GM19035 (cell line): ENCODE measurements at regions not wholly inside any gene's neighbourhood (a gene's known extent, or its start where the extent isn't known, plus 50 kb on each side); places are given as distances from the start of the nearest gene placed in this dataset.
A peak's percentile ranks its signal among the peaks of the same experiment; 100 is the strongest.

Source experiments
- ATAC-seq: cut with Tn5 transposase; IDR thresholded peaks from one replicate; pipeline ENCODE4 v1.9.1; 2021; ENCODE audit not compliant: unreplicated experiment

- ATAC-seq, result no peak
Observed at GRCh38 chr1:79693441-79694114, 687.0 kb upstream of the ADGRL4 start.

- no peak for ATAC-seq
Observed at GRCh38 chr1:79692519-79692918, 686.0 kb upstream of the ADGRL4 start.

- no peak for ATAC-seq
Observed at GRCh38 chr1:79688932-79689331, 682.4 kb upstream of the ADGRL4 start.

- no peak for ATAC-seq
Observed at GRCh38 chr1:79683420-79683819, 676.9 kb upstream of the ADGRL4 start.

GRCh38 chr1:79682478-79682877 lies 675.9 kb upstream of the ADGRL4 start:
- no peak for ATAC-seq

- no peak for ATAC-seq
Observed at GRCh38 chr1:79681382-79681781, 674.9 kb upstream of the ADGRL4 start.

GRCh38 chr1:79679916-79680315 lies 673.4 kb upstream of the ADGRL4 start:
- no peak for ATAC-seq

GRCh38 chr1:79667848-79668696 lies 661.5 kb upstream of the ADGRL4 start:
- ATAC-seq, result peak; percentile 71

GRCh38 chr1:79667166-79667565 lies 660.6 kb upstream of the ADGRL4 start:
- ATAC-seq, result no peak

GRCh38 chr1:79663916-79664315 lies 657.4 kb upstream of the ADGRL4 start:
- no peak for ATAC-seq

- ATAC-seq, result no peak
Observed at GRCh38 chr1:79662596-79662995, 656.1 kb upstream of the ADGRL4 start.

GRCh38 chr1:79660129-79660528 lies 653.6 kb upstream of the ADGRL4 start:
- ATAC-seq, result no peak

- no peak for ATAC-seq
Observed at GRCh38 chr1:79657951-79658658, 651.6 kb upstream of the ADGRL4 start.

- ATAC-seq, result no peak
Observed at GRCh38 chr1:79655876-79656275, 649.3 kb upstream of the ADGRL4 start.

GRCh38 chr1:79652426-79652825 lies 645.9 kb upstream of the ADGRL4 start:
- no peak for ATAC-seq

- no peak for ATAC-seq
Observed at GRCh38 chr1:79648126-79648525, 641.6 kb upstream of the ADGRL4 start.

GRCh38 chr1:79646880-79647279 lies 640.4 kb upstream of the ADGRL4 start:
- ATAC-seq, result no peak

- ATAC-seq, result peak; percentile 59
Observed at GRCh38 chr1:79638382-79638781, 631.9 kb upstream of the ADGRL4 start.

- ATAC-seq, result no peak
Observed at GRCh38 chr1:79633456-79633855, 626.9 kb upstream of the ADGRL4 start.

GRCh38 chr1:79629414-79629813 lies 622.9 kb upstream of the ADGRL4 start:
- ATAC-seq, result no peak

GRCh38 chr1:79617777-79618176 lies 611.2 kb upstream of the ADGRL4 start:
- ATAC-seq, result no peak

- ATAC-seq, result no peak
Observed at GRCh38 chr1:79614762-79615161, 608.2 kb upstream of the ADGRL4 start.
